Subcutaneous abdominal adipose tissue (tissue), 5 donors: ENCODE measurements at regions not wholly inside any gene's neighbourhood (a gene's known extent, or its start where the extent isn't known, plus 50 kb on each side); places are given as distances from the start of the nearest gene placed in this dataset.
"Not testable (repeated sequence)": the region's sequence is repeated elsewhere in the genome, so short reads cannot be mapped to it uniquely, and the experiment has no call there.

Experiments used
- H3K27ac ChIP-seq: one replicate; pipeline ENCODE4 v1.7.0; 2013; ENCODE audit warnings: low read depth, mild to moderate bottlenecking, inconsistent platforms, low read length, moderate library complexity
- H3K27me3 ChIP-seq, 5 donors: one replicate each; pipeline ENCODE4 v1.7.0; 2013; ENCODE audit warnings: low read length in 5 of 5, inconsistent platforms in 1 of 5; ENCODE audit not compliant: control insufficient read depth in 5 of 5, insufficient read depth in 4 of 5
- H3K36me3 ChIP-seq, 5 donors: one replicate each; pipeline ENCODE4 v1.7.0; 2013; ENCODE audit warnings: low read length in 5 of 5; ENCODE audit not compliant: control insufficient read depth in 5 of 5, insufficient read depth in 5 of 5
- H3K4me1 ChIP-seq, 5 donors: one replicate each; pipeline ENCODE4 v1.7.0; 2013; ENCODE audit warnings: low read length in 5 of 5, mild to moderate bottlenecking in 3 of 5, moderate library complexity in 1 of 5; ENCODE audit not compliant: control insufficient read depth in 5 of 5, insufficient read depth in 5 of 5
- H3K4me3 ChIP-seq, 5 donors: one replicate each; pipeline ENCODE4 v1.7.0; 2013; ENCODE audit warnings: low read length in 5 of 5, low read depth in 1 of 5
- H3K9ac ChIP-seq, 5 donors: one replicate each; pipeline ENCODE4 v1.7.0; 2013; ENCODE audit warnings: low read length in 5 of 5, mild to moderate bottlenecking in 4 of 5, moderate library complexity in 3 of 5
- H3K9me3 ChIP-seq, 5 donors: one replicate each; pipeline ENCODE4 v1.7.0; 2013; ENCODE audit warnings: low read length in 5 of 5; ENCODE audit not compliant: control insufficient read depth in 5 of 5
- donor health status: healthy.
- donor health status: healthy.
- donor health status: healthy.
- donor health status: healthy.
- donor health status: healthy.

GRCh38 chr12:23228101-23228500 is 603.1 kb downstream of the ETNK1 start:
- H3K27me3 ChIP-seq: no peaks in the 10 kb centered on the region
- H3K36me3 ChIP-seq: no peaks in the 10 kb centered on the region
- no peak overlapping the region for H3K9ac ChIP-seq
- H3K9me3 ChIP-seq: peaks cover 0 to 3% (median 0%) of the 10 kb centered on the region in 5 donors
- no peak overlapping the region for H3K4me3 ChIP-seq
- H3K4me1 ChIP-seq: peaks cover 0 to 3% (median 0%) of the 10 kb centered on the region in 5 donors
- H3K27ac ChIP-seq: no peak overlapping the region

- no peaks in the 10 kb centered on the region for H3K36me3 ChIP-seq
- no peaks in the 10 kb centered on the region for H3K27me3 ChIP-seq
- H3K4me3 ChIP-seq: no peak overlapping the region
- H3K4me1 ChIP-seq: no peaks in the 10 kb centered on the region
- no peaks in the 10 kb centered on the region for H3K9me3 ChIP-seq
- H3K27ac ChIP-seq: no peak overlapping the region
- no peak overlapping the region for H3K9ac ChIP-seq
These were observed 605.9 kb downstream of the ETNK1 start for GRCh38 chr12:23230899-23231298.

GRCh38 chr12:23236066-23236780 is 611.3 kb downstream of the ETNK1 start:
- H3K9ac ChIP-seq: no peak overlapping the region
- no peak overlapping the region for H3K27ac ChIP-seq
- no peaks in the 10 kb centered on the region for H3K9me3 ChIP-seq
- no peak overlapping the region for H3K4me3 ChIP-seq
- no peaks in the 10 kb centered on the region for H3K36me3 ChIP-seq
- H3K27me3 ChIP-seq: no peaks in the 10 kb centered on the region
- H3K4me1 ChIP-seq: no peaks in the 10 kb centered on the region

- no peak overlapping the region for H3K27ac ChIP-seq
- no peaks in the 10 kb centered on the region for H3K36me3 ChIP-seq
- H3K27me3 ChIP-seq: no peaks in the 10 kb centered on the region
- no peaks in the 10 kb centered on the region for H3K4me1 ChIP-seq
- H3K9ac ChIP-seq: no peak overlapping the region
- no peak overlapping the region for H3K4me3 ChIP-seq
- no peaks in the 10 kb centered on the region for H3K9me3 ChIP-seq
These were observed 611.8 kb downstream of the ETNK1 start for GRCh38 chr12:23236811-23237210.

- Histone ChIP-seq H3K27ac (no peak overlapping the region), H3K4me1 (no peaks in the 10 kb centered on the region), H3K9me3 (no peaks in the 10 kb centered on the region), H3K36me3 (no peaks in the 10 kb centered on the region), H3K27me3 (no peaks in the 10 kb centered on the region), H3K4me3 (no peak overlapping the region), H3K9ac (no peak overlapping the region)
These were observed 613.2 kb downstream of the ETNK1 start for GRCh38 chr12:23238190-23238589.

GRCh38 chr12:23238957-23239356 is 614.0 kb downstream of the ETNK1 start:
- no peaks in the 10 kb centered on the region for H3K4me1 ChIP-seq
- H3K9me3 ChIP-seq: no peaks in the 10 kb centered on the region
- H3K4me3 ChIP-seq: no peak overlapping the region
- H3K9ac ChIP-seq: no peak overlapping the region
- no peaks in the 10 kb centered on the region for H3K36me3 ChIP-seq
- H3K27me3 ChIP-seq: no peaks in the 10 kb centered on the region
- H3K27ac ChIP-seq: no peak overlapping the region

- Histone ChIP-seq H3K4me3 (no peak overlapping the region), H3K36me3 (no peaks in the 10 kb centered on the region), H3K4me1 (no peaks in the 10 kb centered on the region), H3K27me3 (no peaks in the 10 kb centered on the region), H3K9me3 (no peaks in the 10 kb centered on the region), H3K9ac (no peak overlapping the region), H3K27ac (no peak overlapping the region)
These were observed 620.2 kb downstream of the ETNK1 start for GRCh38 chr12:23245186-23245585.

- Histone ChIP-seq H3K27me3 (no peaks in the 10 kb centered on the region), H3K4me3 (no peak overlapping the region), H3K36me3 (no peaks in the 10 kb centered on the region), H3K9me3 (no peaks in the 10 kb centered on the region), H3K4me1 (no peaks in the 10 kb centered on the region), H3K9ac (no peak overlapping the region), H3K27ac (no peak overlapping the region)
These were observed 628.2 kb downstream of the ETNK1 start for GRCh38 chr12:23253191-23253590.

- not testable (repeated sequence) for H3K36me3 ChIP-seq, H3K4me1 ChIP-seq, H3K9me3 ChIP-seq, H3K9ac ChIP-seq, H3K27me3 ChIP-seq, H3K4me3 ChIP-seq, H3K27ac ChIP-seq
These were observed 628.9 kb downstream of the ETNK1 start for GRCh38 chr12:23253910-23254309.

GRCh38 chr12:23259558-23259957 is 634.6 kb downstream of the ETNK1 start:
- Histone ChIP-seq H3K27me3 (no peaks in the 10 kb centered on the region), H3K9me3 (no peaks in the 10 kb centered on the region), H3K27ac (no peak overlapping the region), H3K4me3 (no peak overlapping the region), H3K9ac (no peak overlapping the region), H3K36me3 (no peaks in the 10 kb centered on the region), H3K4me1 (peaks cover 0 to 11% (median 6%) of the 10 kb centered on the region in 5 donors)
